Mucosa of descending colon (tissue), 3 donors: ENCODE measurements at regions not wholly inside any gene's neighbourhood (a gene's known extent, or its start where the extent isn't known, plus 50 kb on each side); places are given as distances from the start of the nearest gene placed in this dataset.
"Not testable (repeated sequence)": the region's sequence is repeated elsewhere in the genome, so short reads cannot be mapped to it uniquely, and the experiment has no call there.

Source experiments
- ATAC-seq: fragments of 200-7000 bp; cut with Tn5 transposase; one replicate; pipeline ENCODE4 v1.9.1; 2020; ENCODE audit warnings: mild to moderate bottlenecking, moderate library complexity
- DNase-seq, 3 donors: peaks; one replicate each; pipeline ENCODE4 v3.0.0-alpha.2; 2020
- H3K36me3 ChIP-seq: fragments of 200-600 bp; one replicate; pipeline ENCODE4 v1.8.0; 2021; ENCODE audit warnings: low read depth, mild to moderate bottlenecking
- H3K4me1 ChIP-seq: fragments of 200-600 bp; one replicate; pipeline ENCODE4 v1.8.0; 2021; ENCODE audit warnings: low read depth, mild to moderate bottlenecking
- H3K4me3 ChIP-seq: fragments of 200-600 bp; one replicate; pipeline ENCODE4 v1.8.0; 2021; ENCODE audit warnings: mild to moderate bottlenecking
- H3K9me3 ChIP-seq: fragments of 200-600 bp; one replicate; pipeline ENCODE4 v1.8.0; 2021; ENCODE audit warnings: mild to moderate bottlenecking
- CTCF ChIP-seq: fragments of 200-600 bp; IDR thresholded peaks from one replicate; pipeline ENCODE4 v1.8.0; 2022; ENCODE audit warnings: antibody characterized with exemption, mild to moderate bottlenecking
- intact Hi-C, 2 donors: fragments of 100-400 bp; cut with DNase I in 1 of 2; cut with micrococcal nuclease in 1 of 2; formaldehyde crosslinking; loops; one replicate each; pipeline versions ENCODE4 v1.11.0 to v1.11.1; 2022; cut with DNase I, micrococcal nuclease
- donor health status: DM: no; HTN: no; CAD: no; lungs with moderate emphysema.
- donor health status: DM: no; HTN: no; CAD: no.
- donor health status: DM: no; HTN: yes; CAD: no.

GRCh38 chr12:65739606-65740005, 84.7 kb upstream of the HMGA2 start:
- no peaks in the 10 kb centered on the region for H3K36me3 ChIP-seq
- DNase-seq (no peak), ATAC-seq (no peak)
- no peaks in the 10 kb centered on the region for H3K4me1 ChIP-seq
- no peaks in the 10 kb centered on the region for H3K9me3 ChIP-seq
- no peak overlapping the region for H3K4me3 ChIP-seq
- TF ChIP-seq CTCF, result no peak
- intact Hi-C loops, result no loop called here

DNA sequence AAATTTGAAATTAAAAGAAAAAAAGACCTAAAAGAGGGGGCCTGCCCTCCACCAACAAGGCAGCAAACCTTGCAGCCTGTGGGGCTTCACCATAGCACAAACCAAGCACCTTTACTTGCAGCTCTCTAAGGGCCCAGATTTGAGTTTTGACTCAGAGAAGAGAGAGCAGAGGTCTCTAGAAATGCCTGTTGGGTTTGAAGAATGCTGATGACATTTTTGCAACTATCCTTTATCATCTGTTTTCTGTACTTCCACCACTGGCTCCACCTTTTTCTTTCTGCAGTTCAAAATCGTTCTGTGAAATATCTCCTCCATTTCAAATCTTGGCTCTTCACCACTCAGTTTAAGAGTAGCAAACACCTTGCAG, 83.8 kb upstream of the HMGA2 start:
- DNase-seq (no peak), ATAC-seq (no peak)
- TF ChIP-seq CTCF, result no peak
- no peak overlapping the region for H3K4me3 ChIP-seq
- no peaks in the 10 kb centered on the region for H3K4me1 ChIP-seq
- H3K9me3 ChIP-seq, result no peaks in the 10 kb centered on the region
- H3K36me3 ChIP-seq, result no peaks in the 10 kb centered on the region
- intact Hi-C loops, result no loop called here

DNA sequence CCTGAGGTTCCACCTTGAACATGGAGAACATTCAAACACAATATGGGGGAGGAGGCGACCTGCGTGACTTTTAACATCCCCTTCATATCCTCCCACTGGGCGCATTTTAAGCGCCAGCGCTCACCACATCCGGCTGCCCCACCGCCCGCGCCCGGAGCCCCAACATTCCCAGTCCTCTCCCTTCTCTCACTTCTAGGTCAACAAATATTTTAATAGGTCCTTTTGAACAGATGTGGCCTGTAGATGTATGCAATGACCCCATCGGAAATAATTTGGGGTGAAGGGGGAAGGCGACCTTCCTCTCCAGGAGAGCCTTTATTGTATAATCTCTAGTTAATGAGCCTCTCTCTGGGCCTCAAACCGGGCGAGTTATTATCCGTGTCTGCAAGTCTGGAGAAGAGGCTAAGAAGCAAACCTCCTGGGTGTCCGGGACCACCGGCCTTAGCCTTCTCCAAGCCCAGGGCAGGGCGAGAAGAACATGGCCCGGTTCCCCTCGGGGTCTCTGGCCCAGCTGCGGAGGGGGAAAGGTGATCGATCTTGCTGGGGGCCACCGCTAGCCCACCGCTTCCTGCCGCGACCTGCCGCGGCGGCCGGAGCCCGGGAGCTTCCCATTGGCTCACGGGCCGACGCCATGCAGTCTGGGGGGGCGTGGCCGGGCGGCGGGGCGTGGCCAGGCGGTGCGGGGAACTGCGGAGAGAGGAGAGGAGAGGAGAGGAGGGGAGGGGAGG, 83.2 kb upstream of the HMGA2 start:
- H3K4me1 ChIP-seq, result no peaks in the 10 kb centered on the region
- DNase-seq (peak; percentile 68 to 90 (median 89)), ATAC-seq (peak; percentile 94)
- no peaks in the 10 kb centered on the region for H3K9me3 ChIP-seq
- no peak overlapping the region for H3K4me3 ChIP-seq
- no peak for TF ChIP-seq CTCF
- H3K36me3 ChIP-seq, result no peaks in the 10 kb centered on the region
- intact Hi-C loops, result no loop called here

GRCh38 chr12:65741656-65742017, 82.6 kb upstream of the HMGA2 start:
- no peak for TF ChIP-seq CTCF

DNA sequence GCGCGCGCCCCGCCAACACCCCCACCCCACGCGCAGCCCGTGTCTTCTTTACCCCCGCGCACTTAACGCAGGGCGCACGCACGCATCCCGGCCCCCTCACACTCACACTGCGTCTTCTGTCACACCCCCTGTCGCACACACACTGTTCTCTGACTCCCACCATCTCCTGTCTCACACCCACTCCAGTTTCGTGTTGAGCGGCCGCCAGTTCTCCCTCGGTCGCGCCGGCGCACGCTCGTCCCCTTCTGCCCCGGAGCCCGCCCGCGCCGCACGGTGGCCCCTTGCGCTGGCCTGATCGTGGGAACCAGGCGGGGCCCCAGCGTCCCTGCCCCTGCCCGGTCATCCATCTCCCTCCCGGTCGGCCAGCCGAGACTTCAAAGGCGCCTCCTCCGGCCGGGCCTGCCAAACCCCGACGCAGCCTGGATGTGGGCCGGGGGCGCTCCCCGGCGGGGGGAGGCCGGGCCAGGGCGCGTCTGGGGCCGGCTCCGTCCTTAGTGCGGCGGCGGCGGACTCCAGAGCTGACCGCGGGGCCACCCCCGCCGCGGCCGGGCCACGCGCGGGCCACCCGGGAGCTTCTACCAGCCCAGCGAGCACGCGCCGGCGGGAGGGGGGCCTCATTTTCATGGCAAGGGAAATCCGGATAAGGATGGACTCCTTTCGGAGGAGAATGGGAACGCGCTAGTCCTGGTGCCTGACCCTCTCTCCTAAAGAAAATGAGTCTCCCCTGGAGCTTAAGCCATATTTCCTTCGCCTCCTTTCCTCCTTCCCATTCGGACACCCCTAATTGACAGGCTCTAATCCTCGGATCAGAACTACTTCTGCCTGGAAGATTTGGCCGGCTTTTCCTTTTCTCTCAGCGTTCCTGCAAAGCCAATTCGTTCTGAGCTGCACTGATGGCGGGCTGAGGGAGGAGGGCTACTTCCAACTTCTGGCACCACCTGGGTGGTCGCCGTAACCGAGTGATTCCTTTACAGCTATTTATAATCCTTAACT, 82.0 kb upstream of the HMGA2 start:
- no peak overlapping the region for H3K4me3 ChIP-seq
- intact Hi-C loops, result no loop called here
- ATAC-seq (peak; percentile 32), DNase-seq (peak in 2 of 3 donors; percentile 4 to 35)
- no peaks in the 10 kb centered on the region for H3K36me3 ChIP-seq
- H3K4me1 ChIP-seq, result no peaks in the 10 kb centered on the region
- H3K9me3 ChIP-seq, result no peaks in the 10 kb centered on the region
- TF ChIP-seq CTCF, result no peak

More at GRCh38 chr12:65741656-65742017, 82.6 kb upstream of the HMGA2 start:
- Histone ChIP-seq H3K4me1 (no peaks in the 10 kb centered on the region), H3K36me3 (no peaks in the 10 kb centered on the region), H3K4me3 (no peak overlapping the region), H3K9me3 (no peaks in the 10 kb centered on the region)
- peak; percentile 50 for ATAC-seq
- intact Hi-C loops, result no loop called here
- peak in 2 of 3 donors; percentile 7 to 26 for DNase-seq

- intact Hi-C loops, H3K36me3 ChIP-seq, ATAC-seq, H3K4me3 ChIP-seq, DNase-seq, H3K4me1 ChIP-seq, H3K9me3 ChIP-seq: not testable (repeated sequence)
Measured at GRCh38 chr12:65744236-65744840, 79.9 kb upstream of the HMGA2 start.
